ENCODE measurements at regions not wholly inside any gene's neighbourhood (a gene's known extent, or its start where the extent isn't known, plus 50 kb on each side); places are given as distances from the start of the nearest gene placed in this dataset.

DNA sequence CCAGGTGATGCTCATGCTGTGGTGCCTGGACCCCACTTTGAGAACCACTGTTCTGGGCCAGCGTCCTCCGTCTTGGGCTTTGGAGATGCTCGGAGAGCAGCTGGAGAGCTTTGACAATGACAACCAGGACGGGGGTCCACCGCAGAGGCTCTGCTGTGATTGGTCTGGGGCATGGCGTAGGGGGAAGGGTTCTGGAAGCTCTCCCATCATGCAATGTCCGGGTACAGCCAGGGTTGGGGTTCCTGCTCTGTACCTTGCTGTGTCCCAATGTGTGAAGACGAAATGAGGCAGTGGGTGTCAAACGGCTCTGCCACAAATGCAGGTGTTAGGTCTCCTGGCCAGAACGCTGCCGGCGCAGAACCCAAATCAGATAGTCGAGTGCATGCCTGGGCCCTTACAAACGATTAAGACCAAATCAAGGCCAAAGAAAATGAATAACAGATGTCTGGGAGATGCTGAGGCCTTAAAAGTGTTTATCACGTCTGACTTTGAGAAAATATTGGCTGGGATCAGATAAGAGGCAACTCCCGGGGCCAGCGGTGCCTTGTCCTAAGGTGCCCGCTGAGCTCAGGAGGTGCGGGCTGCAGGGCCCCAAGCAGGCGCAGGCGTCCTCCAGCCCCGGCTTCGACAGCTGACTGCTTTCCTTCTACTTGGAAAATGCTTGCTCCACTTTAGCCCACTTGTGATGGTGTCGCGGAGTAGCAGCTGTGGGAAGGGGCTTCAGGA lies 117.2 kb downstream of the VAPA start:
- no peak overlapping the region for H3K14ac ChIP-seq (replicated peaks; ENCODE audit: low read depth, low read length)
- no peaks in the 10 kb centered on the region for H4K20me1 ChIP-seq (ENCODE audit: insufficient read depth, low read length)
- H4K91ac ChIP-seq (ENCODE audit: insufficient read depth, low read depth, low read length): no peak overlapping the region
- peaks cover 10% of the 10 kb centered on the region for H3K27me3 ChIP-seq (ENCODE audit: control insufficient read depth, insufficient read depth, low read length)
- in situ Hi-C loops (cut with MboI; ENCODE audit: low sequenced_read_pairs): no loop called here
- H3K18ac ChIP-seq (ENCODE audit: low read depth, low read length): no peak overlapping the region
- no peak overlapping the region for H4K8ac ChIP-seq (ENCODE audit: low read depth in 2 of 2, low read length in 2 of 2)
- no peak overlapping the region for H3K9ac ChIP-seq (ENCODE audit: low read depth, low read length)
- H2BK20ac ChIP-seq (ENCODE audit: low read depth, low read length): no peak overlapping the region
- BruUV-seq (replicated peaks): no TSS peak
- H3K27ac ChIP-seq (ENCODE audit: insufficient read depth, low read length): no peak overlapping the region
- no peaks in the 10 kb centered on the region for H3K9me3 ChIP-seq (ENCODE audit: control insufficient read depth, insufficient read depth, low read length)
- H2AK5ac ChIP-seq (ENCODE audit: low read depth, low read length): no peak overlapping the region
- no peak overlapping the region for H2AK9ac ChIP-seq (replicated peaks; ENCODE audit: low read depth, low read length, poor library complexity)
- no peak overlapping the region for H2BK15ac ChIP-seq (ENCODE audit: low read depth, low read length)
- intact Hi-C loops (cut with micrococcal nuclease): no loop called here
- no peak for TF ChIP-seq SMC3 (IDR thresholded peaks at IDR 0.05; ENCODE audit: low read depth, low read length)
- TF ChIP-seq POLR2A (IDR thresholded peaks at IDR 0.05; ENCODE audit: low read depth, low read length): no peak
- no peak for TF ChIP-seq RFX5 (IDR thresholded peaks at IDR 0.05; ENCODE audit: low read depth, low read length)
- TF ChIP-seq MAZ (IDR thresholded peaks at IDR 0.05; ENCODE audit: borderline replicate concordance, low read depth, low read length): no peak
- no peak for TF ChIP-seq RCOR1 (IDR thresholded peaks at IDR 0.05; ENCODE audit: insufficient replicate concordance, low read length)
- no peak for TF ChIP-seq BHLHE40 (IDR thresholded peaks at IDR 0.05; ENCODE audit: low read depth, low read length)
- TF ChIP-seq RAD21 (IDR thresholded peaks at IDR 0.05; ENCODE audit: low read length): no peak
- TF ChIP-seq, protein P1, sequence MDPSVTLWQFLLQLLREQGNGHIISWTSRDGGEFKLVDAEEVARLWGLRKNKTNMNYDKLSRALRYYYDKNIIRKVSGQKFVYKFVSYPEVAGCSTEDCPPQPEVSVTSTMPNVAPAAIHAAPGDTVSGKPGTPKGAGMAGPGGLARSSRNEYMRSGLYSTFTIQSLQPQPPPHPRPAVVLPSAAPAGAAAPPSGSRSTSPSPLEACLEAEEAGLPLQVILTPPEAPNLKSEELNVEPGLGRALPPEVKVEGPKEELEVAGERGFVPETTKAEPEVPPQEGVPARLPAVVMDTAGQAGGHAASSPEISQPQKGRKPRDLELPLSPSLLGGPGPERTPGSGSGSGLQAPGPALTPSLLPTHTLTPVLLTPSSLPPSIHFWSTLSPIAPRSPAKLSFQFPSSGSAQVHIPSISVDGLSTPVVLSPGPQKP (IDR thresholded peaks at IDR 0.05; ENCODE audit: borderline replicate concordance, low read depth, low read length): no peak
- no peak for TF ChIP-seq MXI1 (IDR thresholded peaks at IDR 0.05; ENCODE audit: borderline replicate concordance, low read depth, low read length)
- TF ChIP-seq, protein P2, sequence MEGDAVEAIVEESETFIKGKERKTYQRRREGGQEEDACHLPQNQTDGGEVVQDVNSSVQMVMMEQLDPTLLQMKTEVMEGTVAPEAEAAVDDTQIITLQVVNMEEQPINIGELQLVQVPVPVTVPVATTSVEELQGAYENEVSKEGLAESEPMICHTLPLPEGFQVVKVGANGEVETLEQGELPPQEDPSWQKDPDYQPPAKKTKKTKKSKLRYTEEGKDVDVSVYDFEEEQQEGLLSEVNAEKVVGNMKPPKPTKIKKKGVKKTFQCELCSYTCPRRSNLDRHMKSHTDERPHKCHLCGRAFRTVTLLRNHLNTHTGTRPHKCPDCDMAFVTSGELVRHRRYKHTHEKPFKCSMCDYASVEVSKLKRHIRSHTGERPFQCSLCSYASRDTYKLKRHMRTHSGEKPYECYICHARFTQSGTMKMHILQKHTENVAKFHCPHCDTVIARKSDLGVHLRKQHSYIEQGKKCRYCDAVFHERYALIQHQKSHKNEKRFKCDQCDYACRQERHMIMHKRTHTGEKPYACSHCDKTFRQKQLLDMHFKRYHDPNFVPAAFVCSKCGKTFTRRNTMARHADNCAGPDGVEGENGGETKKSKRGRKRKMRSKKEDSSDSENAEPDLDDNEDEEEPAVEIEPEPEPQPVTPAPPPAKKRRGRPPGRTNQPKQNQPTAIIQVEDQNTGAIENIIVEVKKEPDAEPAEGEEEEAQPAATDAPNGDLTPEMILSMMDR (conservative IDR thresholded peaks at IDR 0.05; ENCODE audit: low read depth, low read length): no peak
- TF ChIP-seq MAFK (IDR thresholded peaks at IDR 0.05; ENCODE audit: low read depth, low read length): no peak
- TF ChIP-seq CHD1 (IDR thresholded peaks at IDR 0.05; ENCODE audit: low read depth, low read length): no peak
- no peak for TF ChIP-seq FOS (IDR thresholded peaks at IDR 0.05; ENCODE audit: low read depth, low read length)
- no peak for TF ChIP-seq CEBPB (IDR thresholded peaks at IDR 0.05; ENCODE audit: low read depth, low read length)
- TF ChIP-seq, protein P3, sequence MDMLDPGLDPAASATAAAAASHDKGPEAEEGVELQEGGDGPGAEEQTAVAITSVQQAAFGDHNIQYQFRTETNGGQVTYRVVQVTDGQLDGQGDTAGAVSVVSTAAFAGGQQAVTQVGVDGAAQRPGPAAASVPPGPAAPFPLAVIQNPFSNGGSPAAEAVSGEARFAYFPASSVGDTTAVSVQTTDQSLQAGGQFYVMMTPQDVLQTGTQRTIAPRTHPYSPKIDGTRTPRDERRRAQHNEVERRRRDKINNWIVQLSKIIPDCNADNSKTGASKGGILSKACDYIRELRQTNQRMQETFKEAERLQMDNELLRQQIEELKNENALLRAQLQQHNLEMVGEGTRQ (IDR thresholded peaks at IDR 0.05; ENCODE audit: low read depth, low read length): no peak
- no peak for TF ChIP-seq NFE2L2 (IDR thresholded peaks at IDR 0.05; ENCODE audit: low read depth, low read length)
- no peaks in the 10 kb centered on the region for H3K36me3 ChIP-seq (ENCODE audit: control insufficient read depth, insufficient read depth, low read length)
- H4K5ac ChIP-seq (ENCODE audit: low read depth, low read length): no peak overlapping the region
- WGBS, 2 experiments (ENCODE audit: extremely low coverage in 2 of 2, insufficient read length in 1 of 2): 83% methylated on average over 16 of the region's 25 CpGs; no CpG with 5 or more reads in 1 of the 2 experiments
- no peak overlapping the region for H2BK120ac ChIP-seq (ENCODE audit: low read depth, low read length)
- no peak for ATAC-seq (ENCODE audit: low read depth)
- no peak overlapping the region for H3K56ac ChIP-seq (ENCODE audit: extremely low read depth, insufficient read depth, low read length)
- no peak overlapping the region for H3K4me3 ChIP-seq (ENCODE audit: insufficient read depth, low read depth, low read length)
- H3K4ac ChIP-seq (ENCODE audit: low read depth, low read length): no peak overlapping the region
- no peak overlapping the region for H2AFZ ChIP-seq (replicated peaks; ENCODE audit: low read length, poor library complexity)
- H3K79me1 ChIP-seq (ENCODE audit: low read depth in 1 of 2, low read length in 2 of 2): no peaks in the 10 kb centered on the region
- H3K4me1 ChIP-seq (ENCODE audit: control insufficient read depth, insufficient read depth, low read length): peaks cover 2% of the 10 kb centered on the region; the same call in 1 of the 2 replicates
- no peak for DNase-seq
- H3K23ac ChIP-seq (ENCODE audit: low read depth, low read length): no peak overlapping the region
- H3K9me1 ChIP-seq (ENCODE audit: insufficient read depth, low read length): no peaks in the 10 kb centered on the region; the same call in 1 of the 2 replicates
- ChIA-PET POLR2A (ENCODE audit: unreplicated experiment) (no interaction called here), CTCF (no interaction called here)
- no peak overlapping the region for H2BK5ac ChIP-seq (ENCODE audit: low read depth, low read length, poor library complexity, severe bottlenecking)
- H3K4me2 ChIP-seq (ENCODE audit: low read depth, low read length): no peak overlapping the region
- dilution Hi-C loops (cut with HindIII; ENCODE audit: low sequenced_read_pairs, unreplicated experiment): no loop called here

Measured in IMR-90 (cell line).